ENCODE measurements at regions not wholly inside any gene's neighbourhood (a gene's known extent, or its start where the extent isn't known, plus 50 kb on each side); places are given as distances from the start of the nearest gene placed in this dataset.
"Not testable (repeated sequence)": the region's sequence is repeated elsewhere in the genome, so short reads cannot be mapped to it uniquely, and the experiment has no call there.

DNA sequence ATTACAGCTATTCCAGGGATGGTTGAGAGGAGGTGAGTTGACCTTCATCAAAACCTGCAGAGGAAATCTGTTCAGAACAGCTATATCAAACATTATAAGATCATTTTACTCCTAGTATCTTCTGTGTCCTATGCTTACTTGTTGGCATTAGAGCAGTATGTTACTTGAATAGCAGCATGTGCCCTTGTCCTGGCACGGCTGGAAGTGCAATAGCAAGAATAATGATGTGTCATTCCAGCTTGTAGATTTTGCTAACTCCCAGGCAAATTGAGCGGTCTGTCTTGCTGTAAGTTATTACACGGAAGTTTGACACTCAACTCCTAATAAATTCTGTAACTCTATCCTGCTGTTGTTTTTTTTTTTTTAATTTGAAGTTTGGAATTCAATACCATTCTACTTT is 385.5 kb downstream of the TENT5A start:
- H3K9ac ChIP-seq (ENCODE audit: low read length): no peak overlapping the region
- H3F3A ChIP-seq (ENCODE audit: insufficient read depth, low read length, poor library complexity, severe bottlenecking): no peaks in the 10 kb centered on the region
- no peak overlapping the region for H2AFZ ChIP-seq (ENCODE audit: low read depth, low read length)
- H4K20me1 ChIP-seq (ENCODE audit: insufficient read depth): no peaks in the 10 kb centered on the region
- no peaks in the 10 kb centered on the region for H3K9me3 ChIP-seq (ENCODE audit: low read length)
- no peaks in the 10 kb centered on the region for H3K79me2 ChIP-seq (replicated peaks; ENCODE audit: insufficient read depth, low read length)
- H3K27me3 ChIP-seq (ENCODE audit: insufficient read depth, low read depth, low read length): no peaks in the 10 kb centered on the region
- no peak overlapping the region for H3K4me3 ChIP-seq (ENCODE audit: low read length)
- TF ChIP-seq MXI1 (conservative IDR thresholded peaks at IDR 0.05; ENCODE audit: poor library complexity, severe bottlenecking) (no peak), RAD21 (conservative IDR thresholded peaks at IDR 0.05) (no peak), TAF1 (IDR thresholded peaks at IDR 0.05; ENCODE audit: low read depth) (no peak), EZH2 (IDR thresholded peaks at IDR 0.05; ENCODE audit: borderline replicate concordance, insufficient read depth, low read length, poor library complexity, severe bottlenecking) (no peak), POLR2AphosphoS5 (IDR thresholded peaks at IDR 0.05) (no peak), EP300 (conservative IDR thresholded peaks at IDR 0.05; ENCODE audit: poor library complexity, severe bottlenecking) (no peak), SMC3 (conservative IDR thresholded peaks at IDR 0.05; ENCODE audit: poor library complexity) (no peak)
- TF ChIP-seq, protein P1, sequence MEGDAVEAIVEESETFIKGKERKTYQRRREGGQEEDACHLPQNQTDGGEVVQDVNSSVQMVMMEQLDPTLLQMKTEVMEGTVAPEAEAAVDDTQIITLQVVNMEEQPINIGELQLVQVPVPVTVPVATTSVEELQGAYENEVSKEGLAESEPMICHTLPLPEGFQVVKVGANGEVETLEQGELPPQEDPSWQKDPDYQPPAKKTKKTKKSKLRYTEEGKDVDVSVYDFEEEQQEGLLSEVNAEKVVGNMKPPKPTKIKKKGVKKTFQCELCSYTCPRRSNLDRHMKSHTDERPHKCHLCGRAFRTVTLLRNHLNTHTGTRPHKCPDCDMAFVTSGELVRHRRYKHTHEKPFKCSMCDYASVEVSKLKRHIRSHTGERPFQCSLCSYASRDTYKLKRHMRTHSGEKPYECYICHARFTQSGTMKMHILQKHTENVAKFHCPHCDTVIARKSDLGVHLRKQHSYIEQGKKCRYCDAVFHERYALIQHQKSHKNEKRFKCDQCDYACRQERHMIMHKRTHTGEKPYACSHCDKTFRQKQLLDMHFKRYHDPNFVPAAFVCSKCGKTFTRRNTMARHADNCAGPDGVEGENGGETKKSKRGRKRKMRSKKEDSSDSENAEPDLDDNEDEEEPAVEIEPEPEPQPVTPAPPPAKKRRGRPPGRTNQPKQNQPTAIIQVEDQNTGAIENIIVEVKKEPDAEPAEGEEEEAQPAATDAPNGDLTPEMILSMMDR (IDR thresholded peaks at IDR 0.05; ENCODE audit: poor library complexity, severe bottlenecking): no peak
- no peaks in the 10 kb centered on the region for H3K9me2 ChIP-seq (ENCODE audit: insufficient read depth, low read length)
- H3K36me3 ChIP-seq (ENCODE audit: insufficient read depth, low read length): no peaks in the 10 kb centered on the region
- H3K4me2 ChIP-seq (ENCODE audit: low read length): no peak overlapping the region
- no peak overlapping the region for H3K27ac ChIP-seq (ENCODE audit: low read length)

DNA sequence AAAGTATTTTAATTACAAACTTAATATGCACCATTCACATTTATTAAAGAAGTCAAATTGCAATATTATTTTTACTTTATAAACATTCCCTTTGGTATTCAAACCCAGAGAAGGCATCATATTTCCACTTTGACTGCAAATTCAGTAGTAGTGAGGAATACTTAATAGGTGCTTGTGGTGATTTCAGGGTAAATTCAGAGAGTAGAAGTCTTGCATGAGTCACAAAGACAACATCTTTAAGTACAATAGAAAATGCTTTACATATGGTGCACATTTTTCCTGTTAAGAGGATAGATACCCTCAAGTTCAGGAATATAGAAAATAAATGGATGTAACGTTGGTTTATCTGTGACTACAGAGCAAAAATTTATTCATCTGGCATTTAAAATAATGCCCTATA is 390.2 kb downstream of the TENT5A start:
- Histone ChIP-seq H2AFZ (ENCODE audit: low read depth, low read length) (no peak overlapping the region), H3F3A (ENCODE audit: insufficient read depth, low read length, poor library complexity, severe bottlenecking) (no peaks in the 10 kb centered on the region), H3K9me2 (ENCODE audit: insufficient read depth, low read length) (no peaks in the 10 kb centered on the region), H3K36me3 (ENCODE audit: insufficient read depth, low read length) (no peaks in the 10 kb centered on the region), H3K27ac (ENCODE audit: low read length) (no peak overlapping the region), H3K9ac (ENCODE audit: low read length) (no peak overlapping the region), H3K4me3 (ENCODE audit: low read length) (no peak overlapping the region), H3K9me3 (ENCODE audit: low read length) (no peaks in the 10 kb centered on the region), H4K20me1 (ENCODE audit: insufficient read depth) (no peaks in the 10 kb centered on the region), H3K4me2 (ENCODE audit: low read length) (no peak overlapping the region), H3K79me2 (replicated peaks; ENCODE audit: insufficient read depth, low read length) (no peaks in the 10 kb centered on the region), H3K27me3 (ENCODE audit: insufficient read depth, low read depth, low read length) (no peaks in the 10 kb centered on the region)
- TF ChIP-seq POLR2AphosphoS5 (IDR thresholded peaks at IDR 0.05): no peak
- no peak for TF ChIP-seq EZH2 (IDR thresholded peaks at IDR 0.05; ENCODE audit: borderline replicate concordance, insufficient read depth, low read length, poor library complexity, severe bottlenecking)
- no peak for TF ChIP-seq EP300 (conservative IDR thresholded peaks at IDR 0.05; ENCODE audit: poor library complexity, severe bottlenecking)
- TF ChIP-seq RAD21 (conservative IDR thresholded peaks at IDR 0.05): no peak

DNA sequence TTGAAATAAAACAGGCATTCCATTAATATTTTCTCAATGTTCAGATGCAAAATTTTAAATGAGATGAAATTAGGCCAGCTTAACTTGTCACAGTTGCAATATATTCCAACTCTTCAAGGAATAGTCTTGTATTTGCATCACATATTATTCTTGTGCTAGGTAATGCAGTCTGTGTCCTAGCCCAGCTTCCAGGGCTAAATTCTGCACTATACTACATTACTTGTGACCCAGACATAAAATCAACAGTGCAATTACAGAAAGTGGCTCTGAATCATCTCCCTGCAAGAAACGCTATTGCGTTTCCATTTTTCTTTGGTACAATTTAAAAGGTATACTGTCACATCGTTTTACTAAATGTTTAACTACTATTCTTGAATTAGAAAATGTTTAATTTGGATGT is 399.2 kb downstream of the TENT5A start:
- Histone ChIP-seq H3K27me3 (ENCODE audit: insufficient read depth, low read depth, low read length) (no peaks in the 10 kb centered on the region), H3K79me2 (replicated peaks; ENCODE audit: insufficient read depth, low read length) (no peaks in the 10 kb centered on the region), H3K9ac (ENCODE audit: low read length) (no peak overlapping the region), H4K20me1 (ENCODE audit: insufficient read depth) (no peaks in the 10 kb centered on the region), H3K4me3 (ENCODE audit: low read length) (no peak overlapping the region), H2AFZ (ENCODE audit: low read depth, low read length) (no peak overlapping the region), H3K27ac (ENCODE audit: low read length) (no peak overlapping the region), H3K9me3 (ENCODE audit: low read length) (no peaks in the 10 kb centered on the region), H3K36me3 (ENCODE audit: insufficient read depth, low read length) (no peaks in the 10 kb centered on the region), H3F3A (ENCODE audit: insufficient read depth, low read length, poor library complexity, severe bottlenecking) (no peaks in the 10 kb centered on the region), H3K4me2 (ENCODE audit: low read length) (no peak overlapping the region), H3K9me2 (ENCODE audit: insufficient read depth, low read length) (no peaks in the 10 kb centered on the region)
- TF ChIP-seq, protein P1 (IDR thresholded peaks at IDR 0.05; ENCODE audit: poor library complexity, severe bottlenecking): no peak
- TF ChIP-seq POLR2AphosphoS5 (IDR thresholded peaks at IDR 0.05): no peak
- TF ChIP-seq EP300 (conservative IDR thresholded peaks at IDR 0.05; ENCODE audit: poor library complexity, severe bottlenecking): no peak
- TF ChIP-seq EZH2 (IDR thresholded peaks at IDR 0.05; ENCODE audit: borderline replicate concordance, insufficient read depth, low read length, poor library complexity, severe bottlenecking): no peak
- no peak for TF ChIP-seq MXI1 (conservative IDR thresholded peaks at IDR 0.05; ENCODE audit: poor library complexity, severe bottlenecking)
- TF ChIP-seq SMC3 (conservative IDR thresholded peaks at IDR 0.05; ENCODE audit: poor library complexity): no peak
- TF ChIP-seq, protein P2, sequence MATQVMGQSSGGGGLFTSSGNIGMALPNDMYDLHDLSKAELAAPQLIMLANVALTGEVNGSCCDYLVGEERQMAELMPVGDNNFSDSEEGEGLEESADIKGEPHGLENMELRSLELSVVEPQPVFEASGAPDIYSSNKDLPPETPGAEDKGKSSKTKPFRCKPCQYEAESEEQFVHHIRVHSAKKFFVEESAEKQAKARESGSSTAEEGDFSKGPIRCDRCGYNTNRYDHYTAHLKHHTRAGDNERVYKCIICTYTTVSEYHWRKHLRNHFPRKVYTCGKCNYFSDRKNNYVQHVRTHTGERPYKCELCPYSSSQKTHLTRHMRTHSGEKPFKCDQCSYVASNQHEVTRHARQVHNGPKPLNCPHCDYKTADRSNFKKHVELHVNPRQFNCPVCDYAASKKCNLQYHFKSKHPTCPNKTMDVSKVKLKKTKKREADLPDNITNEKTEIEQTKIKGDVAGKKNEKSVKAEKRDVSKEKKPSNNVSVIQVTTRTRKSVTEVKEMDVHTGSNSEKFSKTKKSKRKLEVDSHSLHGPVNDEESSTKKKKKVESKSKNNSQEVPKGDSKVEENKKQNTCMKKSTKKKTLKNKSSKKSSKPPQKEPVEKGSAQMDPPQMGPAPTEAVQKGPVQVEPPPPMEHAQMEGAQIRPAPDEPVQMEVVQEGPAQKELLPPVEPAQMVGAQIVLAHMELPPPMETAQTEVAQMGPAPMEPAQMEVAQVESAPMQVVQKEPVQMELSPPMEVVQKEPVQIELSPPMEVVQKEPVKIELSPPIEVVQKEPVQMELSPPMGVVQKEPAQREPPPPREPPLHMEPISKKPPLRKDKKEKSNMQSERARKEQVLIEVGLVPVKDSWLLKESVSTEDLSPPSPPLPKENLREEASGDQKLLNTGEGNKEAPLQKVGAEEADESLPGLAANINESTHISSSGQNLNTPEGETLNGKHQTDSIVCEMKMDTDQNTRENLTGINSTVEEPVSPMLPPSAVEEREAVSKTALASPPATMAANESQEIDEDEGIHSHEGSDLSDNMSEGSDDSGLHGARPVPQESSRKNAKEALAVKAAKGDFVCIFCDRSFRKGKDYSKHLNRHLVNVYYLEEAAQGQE (IDR thresholded peaks at IDR 0.05; ENCODE audit: borderline replicate concordance): no peak
- no peak for TF ChIP-seq TAF1 (IDR thresholded peaks at IDR 0.05; ENCODE audit: low read depth)
- no peak for TF ChIP-seq RAD21 (conservative IDR thresholded peaks at IDR 0.05)

DNA sequence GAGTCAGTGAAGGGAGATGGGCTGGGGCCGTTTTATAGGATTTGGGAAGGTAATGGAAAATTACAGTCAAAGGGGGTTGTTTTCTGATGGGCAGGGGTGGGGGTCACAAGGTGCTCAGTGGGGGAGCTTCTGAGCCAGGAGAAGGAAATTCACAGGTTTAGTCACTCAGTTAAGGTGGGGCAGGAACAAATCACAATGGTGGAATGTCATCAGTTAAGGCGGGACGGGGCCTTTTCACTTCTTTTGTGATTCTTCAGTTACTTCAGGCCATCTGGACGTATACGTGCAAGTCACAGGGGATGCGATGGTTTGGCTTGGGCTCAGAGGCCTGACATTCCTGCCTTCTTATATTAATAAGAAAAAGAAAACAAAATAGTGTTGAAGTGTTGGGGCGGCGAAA is 408.5 kb downstream of the TENT5A start:
- not testable (repeated sequence) for H3K9ac ChIP-seq (ENCODE audit: low read length); H3K27ac ChIP-seq (ENCODE audit: low read length); H3K4me3 ChIP-seq (ENCODE audit: low read length); H3K9me3 ChIP-seq (ENCODE audit: low read length); H3K36me3 ChIP-seq (ENCODE audit: insufficient read depth, low read length); H4K20me1 ChIP-seq (ENCODE audit: insufficient read depth); H3K79me2 ChIP-seq (replicated peaks; ENCODE audit: insufficient read depth, low read length); H3K9me2 ChIP-seq (ENCODE audit: insufficient read depth, low read length); H2AFZ ChIP-seq (ENCODE audit: low read depth, low read length); H3K27me3 ChIP-seq (ENCODE audit: insufficient read depth, low read depth, low read length); H3F3A ChIP-seq (ENCODE audit: insufficient read depth, low read length, poor library complexity, severe bottlenecking); H3K4me2 ChIP-seq (ENCODE audit: low read length)
